Stimulated activated CD4-positive, alpha-beta T cell treated with anti-CD3 and anti-CD28 coated beads, Interleukin-1b, Interleukin-23, amount 100 ng/mL, for 1 hour (primary cell): ENCODE measurements at regions not wholly inside any gene's neighbourhood (a gene's known extent, or its start where the extent isn't known, plus 50 kb on each side); places are given as distances from the start of the nearest gene placed in this dataset.

Experiments used
- DNase-seq, 2 donors: peaks; one replicate each; pipeline ENCODE4 v3.0.0-alpha.2; 2020; ENCODE audit warnings: low read depth in 2 of 2

- no peak for DNase-seq
These were observed 587.7 kb upstream of the GRAMD2B start for GRCh38 chr5:125835293-125836172.

GRCh38 chr5:125836256-125836655, 587.0 kb upstream of the GRAMD2B start:
- DNase-seq: no peak

DNA sequence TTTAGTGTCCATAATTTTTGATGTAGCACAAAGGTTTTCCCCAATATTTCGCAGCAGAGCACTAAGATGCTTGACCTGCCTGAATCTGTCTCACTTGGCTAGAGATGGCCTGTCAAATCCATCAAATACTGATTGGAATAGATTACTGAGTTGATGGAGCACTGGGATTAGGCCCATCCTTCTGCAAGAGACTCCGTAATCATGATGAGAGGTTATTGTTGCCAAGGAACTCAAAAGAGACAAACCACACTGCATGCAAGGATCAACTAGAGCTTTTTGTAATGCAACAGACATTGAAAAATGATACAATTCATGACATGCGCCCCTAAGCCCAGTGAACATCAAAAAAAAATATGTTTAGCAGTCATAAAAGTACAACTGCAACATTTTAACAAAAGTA, 585.3 kb upstream of the GRAMD2B start:
- DNase-seq: no peak

DNA sequence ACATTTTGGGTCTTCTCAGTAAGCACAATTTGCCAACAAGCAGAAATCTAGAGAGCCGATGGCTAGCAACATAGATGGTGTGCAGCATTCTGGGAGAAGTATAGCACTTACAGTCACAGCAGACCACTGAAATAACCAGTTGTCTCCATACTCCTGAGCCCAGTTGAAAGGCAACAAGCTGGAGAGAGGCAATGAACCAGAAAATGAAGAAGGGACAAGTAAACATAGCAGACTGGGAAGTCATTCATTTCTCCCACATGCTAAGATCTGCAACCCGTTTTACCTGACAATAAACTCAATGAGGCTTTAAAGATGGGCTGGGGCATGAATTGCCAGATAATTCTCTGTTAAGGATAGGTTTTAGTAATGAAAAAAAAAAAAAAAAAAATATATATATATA, 575.6 kb upstream of the GRAMD2B start:
- DNase-seq: no peak

DNA sequence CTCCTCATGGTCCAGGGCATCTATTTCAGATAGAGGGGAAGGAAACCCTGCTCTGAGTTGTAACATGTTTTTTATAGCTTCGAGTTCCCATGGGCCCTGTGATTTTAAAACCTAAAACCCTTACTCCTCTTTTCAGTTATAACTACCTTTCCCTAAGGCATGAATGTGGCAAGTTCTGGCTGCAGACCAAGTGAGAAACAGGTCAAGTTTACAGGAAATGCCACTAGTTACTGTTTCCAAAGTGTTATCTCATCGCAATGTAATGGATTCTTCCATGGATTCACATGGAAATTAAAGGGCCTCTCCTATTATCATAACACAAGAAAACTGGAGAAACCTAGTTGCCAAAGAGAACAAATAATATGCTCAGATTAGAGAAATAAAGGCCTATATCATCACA, 574.5 kb upstream of the GRAMD2B start:
- no peak for DNase-seq

DNA sequence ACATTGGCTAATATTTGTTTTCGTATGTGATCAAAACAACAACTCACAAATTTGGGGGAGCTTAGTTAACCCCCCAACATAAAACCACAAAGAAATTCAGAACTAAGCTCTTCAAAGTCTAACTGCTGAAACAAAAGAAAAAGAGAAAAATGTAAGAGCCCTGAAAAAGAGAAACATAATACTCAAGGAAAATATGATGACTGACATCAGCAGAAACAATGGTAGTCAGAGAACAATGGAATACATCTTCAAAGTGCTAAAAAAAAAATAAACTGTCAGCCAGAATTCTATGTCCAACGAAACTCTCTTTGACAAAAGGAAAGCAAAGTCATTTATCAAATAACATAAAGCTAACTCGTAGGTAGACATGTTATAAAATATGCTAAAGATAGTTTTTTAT, 566.3 kb upstream of the GRAMD2B start:
- DNase-seq: no peak

DNA sequence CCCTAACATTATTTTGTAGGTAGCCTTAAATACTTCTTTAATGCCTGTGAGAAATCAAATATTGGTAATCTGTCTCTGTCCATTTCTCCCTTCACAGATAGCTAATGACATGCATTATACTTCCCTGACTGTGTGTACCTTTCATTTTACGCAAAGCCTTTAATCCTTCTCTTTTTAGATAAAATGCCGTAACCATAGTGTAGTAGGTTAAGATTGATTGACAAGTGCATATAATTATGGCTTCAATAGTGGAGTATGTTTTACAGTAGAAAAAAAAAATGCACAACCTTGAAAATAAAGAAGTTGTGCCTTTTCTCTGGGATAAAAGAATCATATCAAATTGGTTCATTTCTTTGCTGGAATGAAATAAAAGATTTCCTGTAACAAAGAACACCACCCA, 559.6 kb upstream of the GRAMD2B start:
- DNase-seq: no peak

GRCh38 chr5:125865166-125865815, 557.9 kb upstream of the GRAMD2B start:
- DNase-seq: no peak

- no peak for DNase-seq
These were observed 555.2 kb upstream of the GRAMD2B start for GRCh38 chr5:125868036-125868435.

DNA sequence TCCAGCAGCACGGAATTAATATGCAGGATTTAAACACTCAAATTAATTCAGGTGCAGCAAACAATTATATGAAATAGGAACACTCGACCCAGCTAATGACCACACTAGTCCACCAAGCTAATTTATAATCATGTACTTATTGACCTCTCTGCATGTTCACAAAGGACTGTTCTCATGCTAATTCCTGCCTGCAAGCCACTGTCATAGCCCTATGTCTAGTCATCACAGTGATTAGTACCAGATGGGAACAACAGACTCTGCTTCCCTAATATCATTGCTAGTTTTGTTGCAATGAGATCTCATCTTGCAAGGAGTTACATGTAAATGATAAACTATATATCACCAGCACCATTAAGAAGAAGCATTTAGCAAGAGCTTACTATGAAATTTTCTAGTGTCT, 553.0 kb upstream of the GRAMD2B start:
- no peak for DNase-seq

DNA sequence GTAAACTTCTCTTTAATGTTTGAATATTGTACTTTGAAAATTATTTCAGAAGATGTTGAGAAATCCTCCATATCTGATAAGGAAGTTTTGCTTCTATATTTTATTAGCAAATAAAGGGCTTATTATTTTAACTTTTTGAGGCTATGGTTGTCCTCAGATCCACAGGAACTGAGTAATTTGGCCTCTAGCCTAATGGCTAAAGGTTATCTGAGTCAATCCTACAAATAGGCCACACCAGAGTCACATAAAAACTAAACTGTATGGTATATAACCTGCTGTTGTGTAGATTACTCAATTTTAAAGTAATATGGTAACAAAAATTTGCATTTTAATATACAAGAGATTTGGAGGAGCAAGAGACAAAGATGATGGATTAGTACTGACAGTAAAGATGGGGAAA, 549.2 kb upstream of the GRAMD2B start:
- DNase-seq: no peak

DNA sequence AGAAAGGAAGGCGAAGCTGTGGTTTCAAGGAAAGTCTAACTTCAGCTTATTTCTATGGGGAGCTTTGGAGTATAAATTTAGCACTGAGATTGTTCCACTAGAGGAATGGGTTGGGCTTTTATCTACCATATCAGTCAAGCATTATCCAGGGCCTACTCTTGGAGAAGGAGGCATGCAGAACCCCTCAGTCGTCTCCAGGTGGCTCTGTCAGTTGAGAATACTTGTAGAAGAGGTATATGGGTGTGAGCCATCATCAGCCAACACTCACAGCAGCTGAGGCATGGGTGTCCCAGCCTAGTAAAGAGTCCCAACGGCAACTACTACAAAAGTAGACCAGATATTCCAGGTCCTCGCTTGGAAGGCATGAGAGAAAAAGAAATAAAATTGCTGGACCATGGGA, 548.5 kb upstream of the GRAMD2B start:
- DNase-seq: no peak

DNA sequence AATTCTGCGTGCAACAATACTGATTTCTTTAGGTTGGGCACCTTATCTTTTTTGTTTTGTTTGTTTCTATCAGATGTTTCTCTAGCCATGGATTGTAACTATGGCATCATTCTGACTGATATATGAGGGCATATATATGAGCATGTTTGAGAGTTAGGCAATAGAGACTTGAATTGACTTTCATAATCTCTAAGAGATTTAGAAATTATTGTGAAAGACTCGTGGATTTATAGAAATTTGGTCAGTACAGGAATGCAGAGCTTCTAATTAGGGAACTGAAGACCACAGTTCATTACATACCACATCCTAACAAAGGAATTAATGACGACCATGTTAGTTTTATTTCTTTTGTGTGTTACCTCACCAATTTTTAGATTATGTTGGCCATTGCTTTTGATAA, 546.0 kb upstream of the GRAMD2B start:
- no peak for DNase-seq

DNA sequence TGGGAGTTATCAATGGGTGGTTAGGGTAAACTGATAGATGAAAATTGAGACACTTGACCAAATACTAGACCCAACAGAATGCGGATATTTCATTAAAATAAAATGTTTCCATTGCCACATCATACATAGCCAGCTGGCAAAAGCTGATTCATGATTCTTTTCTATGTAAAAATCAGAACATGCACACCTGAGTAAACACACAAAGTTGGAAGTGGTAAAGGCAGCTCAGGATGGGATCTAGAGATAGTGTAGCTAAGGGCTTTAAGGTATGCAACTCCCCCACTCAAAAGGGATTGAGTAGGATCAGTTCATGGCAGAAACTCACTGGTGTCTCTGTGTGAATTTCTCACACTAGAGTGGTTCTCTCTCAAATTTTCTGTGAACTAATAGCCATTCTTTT, 541.1 kb upstream of the GRAMD2B start:
- DNase-seq: no peak

- no peak for DNase-seq
These were observed 540.0 kb upstream of the GRAMD2B start for GRCh38 chr5:125883223-125883622.

GRCh38 chr5:125888358-125888757, 534.9 kb upstream of the GRAMD2B start:
- no peak for DNase-seq

DNA sequence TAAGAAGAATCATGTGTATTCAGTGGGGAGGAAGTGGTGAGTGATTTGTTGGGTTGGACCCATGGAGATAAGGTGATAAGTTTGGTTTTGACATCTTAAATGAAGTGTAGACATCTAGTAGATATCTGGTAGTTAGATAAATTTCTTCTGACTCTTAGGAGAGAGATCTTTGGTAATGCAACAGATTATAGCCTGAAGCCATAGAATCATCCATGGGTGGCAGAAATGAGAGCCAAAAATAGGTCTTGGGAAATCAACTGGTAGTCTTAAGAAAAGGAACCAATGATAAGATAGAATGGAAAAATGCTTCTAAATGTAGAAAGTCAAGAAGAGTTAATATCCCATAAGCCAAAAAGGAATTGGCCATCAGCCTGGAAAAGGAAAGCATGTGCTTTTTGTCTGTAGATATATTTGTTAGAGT, 532.7 kb upstream of the GRAMD2B start:
- no peak for DNase-seq

DNA sequence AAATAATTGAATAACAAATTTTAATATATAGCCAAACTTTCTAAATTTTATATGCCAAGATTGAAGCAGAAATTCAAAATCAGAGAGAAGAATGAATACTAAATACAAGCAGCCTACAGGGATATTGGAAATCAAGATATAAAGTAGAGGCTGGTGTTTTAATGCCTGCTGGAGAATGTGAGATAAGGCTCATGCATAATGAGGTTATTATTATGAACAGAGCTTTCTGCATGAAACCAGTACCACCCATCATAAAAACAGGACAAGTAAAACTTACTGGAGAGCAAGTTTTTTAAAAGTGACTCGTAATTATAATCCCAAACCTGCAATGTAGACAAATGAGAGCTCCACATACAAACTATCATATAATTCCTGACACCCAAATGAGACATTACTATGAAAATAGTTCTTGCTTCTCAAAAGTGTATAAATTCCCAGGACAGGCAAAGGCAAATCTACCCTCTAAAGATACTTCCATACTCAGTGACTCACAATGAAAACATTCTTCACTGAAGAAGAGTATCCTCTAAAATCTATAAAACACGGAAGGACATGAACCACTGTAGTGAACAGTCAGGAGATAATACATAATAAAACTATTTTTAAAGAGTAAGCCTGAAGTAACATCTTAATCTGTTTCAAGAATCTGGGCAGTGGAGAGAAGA, 532.0 kb upstream of the GRAMD2B start:
- no peak for DNase-seq

DNA sequence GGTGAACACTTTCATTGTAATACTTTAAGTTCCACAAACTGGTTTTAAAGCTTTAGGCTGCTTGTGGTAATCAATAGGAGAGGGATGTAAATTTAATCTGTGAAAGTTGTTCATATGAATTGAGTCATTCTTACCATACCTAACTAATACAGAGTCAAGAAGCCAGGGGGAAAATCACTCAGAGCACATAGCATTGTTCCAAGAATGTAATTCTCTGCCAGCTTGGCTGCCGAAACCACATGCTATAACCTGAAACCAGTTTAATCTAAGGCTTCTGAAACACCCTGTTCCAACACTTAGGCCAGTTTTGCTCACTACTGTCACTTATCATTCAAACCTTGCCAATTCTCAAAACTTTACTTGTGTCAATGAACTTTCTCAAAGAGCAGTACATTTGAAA, 528.8 kb upstream of the GRAMD2B start:
- DNase-seq: no peak

- no peak for DNase-seq
These were observed 526.8 kb upstream of the GRAMD2B start for GRCh38 chr5:125896368-125896767.

DNA sequence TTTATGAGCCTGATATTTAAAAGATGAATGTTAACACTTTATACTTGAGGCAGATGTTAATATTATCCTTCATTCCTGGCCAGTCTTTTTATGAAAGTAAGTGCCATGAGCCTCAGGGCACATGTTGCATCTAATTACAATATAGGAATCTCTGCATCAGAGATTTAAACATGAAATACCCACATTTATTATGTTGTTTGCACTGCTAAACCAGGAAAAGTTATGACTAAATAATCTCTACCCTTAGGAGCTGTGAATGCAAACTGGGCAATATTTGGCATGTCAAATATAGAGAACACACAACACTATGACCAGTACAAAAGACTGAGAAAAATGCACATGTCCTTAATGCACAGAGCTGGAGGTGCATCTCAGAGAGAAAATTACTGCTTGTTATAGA, 526.1 kb upstream of the GRAMD2B start:
- no peak for DNase-seq

DNA sequence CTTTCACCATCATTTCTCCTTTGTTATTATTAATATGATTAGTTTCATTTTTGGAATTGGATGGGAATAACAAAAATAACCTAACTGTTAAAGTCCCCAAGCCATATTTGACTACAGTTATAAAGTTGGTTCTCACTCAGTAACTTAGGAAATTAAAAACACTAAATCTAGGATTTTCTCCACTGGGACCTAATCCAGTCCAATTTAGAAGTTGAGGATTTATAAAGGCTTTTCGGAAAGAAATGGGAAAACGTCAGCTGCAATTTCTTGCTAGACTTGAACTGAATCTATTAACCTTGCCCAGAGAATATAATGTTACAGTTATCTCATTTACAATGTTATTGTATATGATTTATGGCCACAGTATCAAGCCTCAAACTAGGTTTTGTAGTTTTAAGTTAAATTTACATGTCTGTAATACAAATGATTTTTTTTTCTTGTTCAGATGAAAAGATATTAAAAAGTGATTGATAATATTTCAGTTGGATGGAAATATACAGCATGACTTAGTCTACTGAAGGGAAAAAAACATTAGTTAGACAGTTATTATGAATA, 524.3 kb upstream of the GRAMD2B start:
- DNase-seq: no peak

DNA sequence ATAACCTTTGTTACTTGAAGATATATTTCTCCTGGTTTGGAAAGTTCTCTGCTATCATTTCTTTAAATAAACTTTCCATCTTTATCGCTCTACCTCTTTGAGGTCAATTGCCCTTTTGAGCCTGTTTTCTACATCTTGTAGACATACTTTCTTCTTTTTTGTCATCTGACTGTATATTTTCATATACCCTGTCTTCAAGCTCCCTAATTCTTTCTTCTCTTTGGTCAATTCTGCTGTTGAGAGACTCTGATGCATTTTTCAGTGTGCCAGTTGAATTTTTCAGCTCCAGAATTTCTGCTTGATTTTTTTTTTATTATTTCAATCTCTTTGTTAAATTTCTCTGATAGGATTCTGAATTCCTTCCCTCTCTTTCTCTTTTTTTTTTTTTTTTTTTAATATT, 511.2 kb upstream of the GRAMD2B start:
- DNase-seq: no peak
